ENCODE measurements at regions not wholly inside any gene's neighbourhood (a gene's known extent, or its start where the extent isn't known, plus 50 kb on each side); places are given as distances from the start of the nearest gene placed in this dataset.

DNA sequence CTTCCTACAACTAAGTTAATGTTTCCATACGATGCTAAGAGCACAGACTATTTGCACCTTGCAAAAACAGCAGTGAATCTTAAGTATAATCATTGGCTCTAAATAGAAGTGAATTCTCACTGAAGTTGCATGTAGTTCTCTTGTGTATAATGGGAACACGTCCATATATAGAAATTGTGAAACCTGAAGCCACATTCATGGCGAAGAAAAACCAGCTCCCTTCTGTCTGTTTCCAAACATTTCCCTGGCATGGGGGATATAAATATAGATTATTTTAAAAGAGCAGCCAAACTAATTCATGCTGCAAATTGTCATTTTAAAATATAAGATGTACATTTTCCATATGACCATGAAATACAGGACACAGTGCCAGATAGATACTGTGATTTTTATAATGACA, 71.1 kb downstream of the TRAM1L1 start:
- no peak for DNase-seq (ENCODE audit: low read depth)

DNA sequence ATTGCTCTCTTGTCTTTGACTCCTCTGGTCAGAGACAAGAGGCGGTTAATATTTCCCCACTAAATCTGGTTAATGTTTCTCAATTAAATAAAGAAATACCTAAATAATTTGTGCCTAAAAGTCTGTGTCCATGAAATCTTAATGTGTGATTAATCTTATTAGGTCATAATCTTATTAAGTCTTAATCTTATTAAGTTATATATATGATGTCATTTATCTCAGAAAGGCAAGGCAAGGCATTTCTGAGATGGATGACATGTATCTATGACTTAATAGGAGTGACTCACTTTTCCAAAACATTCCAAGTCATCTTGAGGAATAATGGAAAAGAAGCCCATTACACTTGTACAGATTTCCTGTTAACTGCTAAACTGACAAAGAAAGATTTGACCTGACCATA, 74.7 kb downstream of the TRAM1L1 start:
- DNase-seq (ENCODE audit: low read depth) = peak; percentile 32

DNA sequence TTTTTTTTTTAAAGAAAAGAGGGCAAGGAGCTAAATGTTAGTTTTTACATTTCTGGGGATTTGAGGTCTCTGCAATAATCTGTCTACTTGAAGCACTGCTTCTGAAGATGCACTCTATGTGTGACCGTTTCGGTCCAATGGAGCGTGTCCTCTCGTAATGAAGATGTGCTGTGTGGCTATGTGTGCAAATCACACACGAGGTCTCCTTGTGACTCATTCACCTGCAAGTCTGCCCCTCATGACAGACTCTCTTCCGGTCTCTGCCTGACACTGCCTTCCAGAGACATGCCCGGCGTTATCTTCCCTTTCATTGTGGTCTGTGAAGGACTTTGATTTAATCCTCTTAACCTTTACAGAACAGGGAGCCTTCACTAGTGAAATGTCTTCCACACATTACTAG, 84.3 kb downstream of the TRAM1L1 start:
- no peak for DNase-seq (ENCODE audit: low read depth)

DNA sequence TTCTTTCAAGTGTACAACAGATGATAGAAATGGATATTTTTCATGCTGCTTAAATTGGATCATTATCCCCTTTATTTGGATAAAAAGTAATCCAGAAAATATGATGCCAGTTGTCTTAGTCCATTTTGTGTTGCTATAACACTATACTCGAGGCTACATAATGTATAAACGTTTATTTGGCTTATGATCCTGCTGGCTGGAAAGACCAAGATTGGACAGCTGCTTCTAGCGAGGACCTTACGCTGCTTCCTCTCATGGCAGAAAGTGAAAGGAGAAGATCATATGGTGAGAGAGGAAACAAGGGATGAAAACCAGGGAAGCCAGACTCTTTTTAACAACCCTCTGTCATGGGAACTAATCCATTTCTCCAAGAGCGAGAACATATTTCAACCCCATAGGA, 102.7 kb downstream of the TRAM1L1 start:
- no peak for DNase-seq (ENCODE audit: low read depth)

DNA sequence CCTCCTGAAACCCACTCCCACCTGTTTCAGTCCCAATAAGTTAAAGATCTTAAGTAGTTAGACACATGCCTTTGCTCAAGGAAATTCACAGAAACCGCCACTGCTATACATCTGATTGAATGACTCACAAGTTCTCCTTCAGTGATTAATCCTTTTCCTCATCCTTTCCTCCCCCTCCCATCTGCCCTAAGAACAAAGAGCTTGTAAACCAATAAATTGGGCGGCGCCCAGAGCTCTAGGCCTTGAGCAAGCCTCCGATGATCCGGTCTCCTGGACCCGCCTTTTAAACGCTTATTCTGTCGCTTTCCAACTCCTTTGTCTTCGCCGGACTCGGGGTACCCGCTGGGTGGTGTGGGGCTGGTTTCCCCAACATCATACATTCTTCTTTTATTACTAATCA, 104.9 kb downstream of the TRAM1L1 start:
- DNase-seq (ENCODE audit: low read depth) = peak; percentile 82

DNA sequence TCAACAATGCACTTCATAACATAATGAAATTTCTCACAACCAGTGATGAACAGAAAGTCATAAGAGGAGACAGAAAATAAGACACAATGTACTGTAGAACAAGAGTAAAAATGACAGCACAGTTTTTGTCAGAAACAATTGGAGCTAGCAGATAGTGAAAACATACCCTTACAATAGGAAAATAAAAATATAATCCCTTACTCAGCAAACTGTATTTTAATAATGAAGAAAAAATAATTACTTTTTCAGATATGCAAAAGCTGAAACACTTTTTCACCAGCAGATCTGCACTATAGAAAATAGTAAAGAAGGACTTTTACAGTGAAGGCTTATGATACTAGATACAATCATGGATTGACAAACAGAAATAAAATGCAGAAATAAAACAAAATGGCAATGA, 126.3 kb downstream of the TRAM1L1 start:
- no peak for DNase-seq (ENCODE audit: low read depth)

DNA sequence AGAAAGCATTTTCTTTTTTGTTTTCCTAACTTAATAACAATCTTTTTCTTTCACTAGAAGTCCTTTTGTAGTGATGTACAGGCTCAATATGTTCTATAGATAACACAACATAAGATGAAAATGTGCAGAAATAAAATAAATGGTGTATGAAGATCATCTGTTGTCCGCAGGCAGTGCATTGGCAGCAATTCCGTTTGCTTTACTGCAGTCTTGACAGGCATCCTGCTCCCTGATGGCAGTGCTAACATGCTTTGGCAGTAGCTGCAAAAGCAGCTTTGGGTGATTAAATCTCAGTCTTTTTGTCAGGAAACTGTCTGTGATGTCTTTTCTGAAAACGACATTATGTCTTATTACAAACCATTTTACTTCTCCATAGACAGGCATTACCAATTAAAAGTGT, 131.4 kb downstream of the TRAM1L1 start:
- DNase-seq (ENCODE audit: low read depth) = no peak

DNA sequence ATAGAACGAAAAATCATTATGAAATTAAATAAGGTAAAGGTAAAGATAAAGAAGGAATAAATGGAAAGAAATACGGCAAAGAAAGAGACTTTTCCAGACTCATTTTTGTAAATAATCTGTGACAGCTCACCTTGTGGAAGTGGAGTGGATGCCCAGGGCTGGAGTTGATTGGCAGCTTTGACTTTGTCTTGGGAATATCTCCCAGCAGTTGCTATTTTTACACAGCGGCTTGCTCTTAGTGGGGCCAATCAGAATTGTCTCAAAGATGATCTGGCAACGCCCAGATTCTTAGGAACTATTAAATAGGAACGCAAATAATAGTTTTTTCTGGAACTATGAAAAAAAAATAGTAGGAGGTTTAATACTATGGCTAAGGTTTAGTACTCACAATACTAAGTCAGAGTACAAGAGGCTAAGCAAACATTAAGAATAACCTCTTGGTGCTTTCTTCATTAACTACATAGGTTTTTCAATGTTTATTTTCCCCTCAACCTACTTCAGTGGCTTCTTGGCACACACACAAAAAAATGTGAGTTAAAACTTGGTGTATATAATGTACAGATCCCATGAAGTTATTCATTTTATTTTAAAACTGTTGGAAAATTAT, 132.7 kb downstream of the TRAM1L1 start:
- DNase-seq (ENCODE audit: low read depth) = no peak

DNA sequence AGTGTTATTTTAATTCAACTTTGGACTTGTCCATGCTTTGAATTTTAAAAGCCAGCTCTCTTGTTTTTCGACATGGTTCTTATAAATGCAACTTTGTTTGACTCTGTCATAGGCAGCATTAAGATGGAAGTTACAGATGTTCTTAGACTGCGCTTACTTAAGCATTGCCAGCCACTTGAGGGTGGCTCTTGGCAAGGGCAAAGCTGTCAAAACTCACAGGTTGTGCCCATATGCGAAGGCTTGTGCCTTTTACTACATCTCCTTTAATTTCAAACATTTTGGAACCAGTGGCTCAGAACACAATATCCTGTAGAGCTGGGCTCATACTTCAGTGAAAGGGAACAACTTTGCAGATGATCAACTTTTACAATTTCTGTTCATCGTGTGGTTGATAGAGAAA, 135.5 kb downstream of the TRAM1L1 start:
- no peak for DNase-seq (ENCODE audit: low read depth)

DNA sequence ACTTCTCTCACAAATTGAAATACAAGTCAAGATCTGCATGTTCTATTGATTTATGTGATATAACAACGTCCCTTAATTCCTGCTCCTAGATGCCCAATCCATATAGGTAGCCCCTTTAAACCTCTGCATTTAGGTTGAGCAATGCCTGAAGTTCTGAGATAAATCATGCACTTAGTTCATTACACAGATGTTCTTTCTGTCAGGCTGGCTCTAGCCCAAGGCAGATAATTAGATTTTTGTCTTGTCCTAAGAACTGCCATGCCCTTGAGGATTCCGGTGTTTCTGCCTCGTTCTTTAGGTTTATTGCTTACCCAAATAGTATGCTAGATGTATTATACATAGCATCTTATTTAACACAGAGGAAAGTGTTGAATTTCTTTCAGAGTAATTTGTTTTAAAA, 143.1 kb downstream of the TRAM1L1 start:
- no peak for DNase-seq (ENCODE audit: low read depth)

DNA sequence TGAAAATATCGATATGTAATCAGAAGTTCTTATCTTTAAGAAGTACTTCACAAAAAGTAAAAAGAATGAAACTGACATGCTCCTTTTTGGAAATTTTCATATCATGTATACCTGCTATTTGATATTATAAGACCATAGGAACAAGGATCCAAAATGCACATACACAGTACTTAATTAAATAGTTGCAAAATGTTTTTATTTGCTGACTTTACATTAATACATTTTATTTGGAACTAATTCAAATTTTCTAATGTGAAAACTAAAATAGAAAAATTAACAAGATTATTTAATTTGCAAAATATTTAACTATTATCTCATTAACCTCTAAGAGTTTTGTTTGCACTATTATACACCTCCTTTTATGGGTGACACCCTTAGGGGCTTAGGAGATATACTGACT, 155.0 kb downstream of the TRAM1L1 start:
- no peak for DNase-seq (ENCODE audit: low read depth)

DNA sequence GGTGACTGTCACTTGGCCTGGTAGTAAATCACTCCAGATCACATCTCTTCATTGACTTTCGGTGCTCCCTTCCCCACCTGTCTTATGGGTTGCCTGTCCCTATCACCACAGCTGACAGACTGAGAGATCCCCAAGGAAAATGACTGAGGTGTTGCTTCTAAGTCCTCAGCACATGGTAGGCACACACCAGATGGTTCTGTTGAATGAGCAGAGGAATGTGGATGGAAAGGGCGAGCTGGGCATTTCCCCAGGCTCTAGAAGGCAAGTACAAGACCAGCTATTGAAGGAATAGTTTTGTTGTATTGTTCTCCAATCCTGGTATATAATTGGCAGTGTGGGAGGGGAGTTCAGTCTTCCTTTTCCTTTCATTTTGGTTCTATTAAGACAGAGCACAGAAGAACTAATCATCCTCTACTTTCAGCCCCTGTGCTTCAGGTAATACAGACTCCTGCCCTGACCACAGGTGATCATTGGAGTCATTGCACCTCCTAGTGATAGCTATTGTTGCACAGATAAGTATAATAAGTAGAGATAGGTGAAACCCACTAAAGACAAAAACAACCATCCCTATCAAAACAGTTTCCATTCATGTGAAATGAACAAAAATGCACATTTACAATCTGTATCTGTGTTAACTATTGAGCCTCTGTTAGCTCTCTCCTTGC, 158.6 kb downstream of the TRAM1L1 start:
- no peak for DNase-seq (ENCODE audit: low read depth)

DNA sequence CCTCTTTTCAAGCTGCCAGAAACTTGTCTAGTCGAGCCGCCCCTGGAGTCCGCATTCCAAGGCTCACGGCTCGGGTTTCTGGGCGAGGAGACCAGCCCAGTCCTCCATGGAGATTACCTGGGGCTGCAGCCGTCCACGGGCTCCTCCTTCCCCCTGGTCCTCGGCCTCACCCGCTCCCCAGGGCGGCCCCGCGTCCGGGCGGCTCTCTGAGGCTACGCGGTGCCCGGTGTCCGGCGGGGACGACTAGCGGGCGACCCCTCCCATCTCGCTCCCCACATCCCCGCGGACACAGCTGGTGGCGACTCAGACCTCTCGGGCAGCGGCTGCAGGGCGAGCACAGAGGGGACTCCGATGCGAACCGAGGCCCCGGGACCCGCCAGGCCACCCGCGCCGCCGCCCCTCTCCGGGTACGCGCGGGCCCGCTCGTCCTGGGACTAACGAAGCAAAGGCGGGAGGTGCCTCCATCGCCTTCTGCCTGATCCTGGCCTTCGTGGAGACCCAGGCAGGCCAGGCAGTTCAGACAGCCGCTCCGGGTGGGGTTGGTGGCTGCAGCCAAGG, 159.4 kb downstream of the TRAM1L1 start:
- DNase-seq (ENCODE audit: low read depth) = no peak

DNA sequence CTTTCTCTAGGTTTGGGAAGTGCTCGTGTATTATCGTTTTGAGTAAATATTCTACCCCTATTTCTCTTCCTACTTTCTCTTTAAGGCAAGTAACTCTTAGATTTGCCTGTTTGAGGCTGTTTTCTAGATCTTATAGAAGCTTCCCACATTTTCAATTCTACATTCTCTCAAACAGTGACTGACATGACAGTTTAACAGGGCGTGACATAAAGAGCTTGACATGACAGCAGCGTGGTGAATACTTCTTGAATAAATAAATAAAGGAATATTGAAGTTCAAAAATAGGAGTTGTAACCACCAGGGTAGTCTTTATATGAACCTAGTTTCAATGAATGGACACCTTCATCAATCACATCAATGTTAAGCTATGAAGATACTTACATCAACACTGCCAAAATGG, 162.0 kb downstream of the TRAM1L1 start:
- DNase-seq (ENCODE audit: low read depth) = no peak

DNA sequence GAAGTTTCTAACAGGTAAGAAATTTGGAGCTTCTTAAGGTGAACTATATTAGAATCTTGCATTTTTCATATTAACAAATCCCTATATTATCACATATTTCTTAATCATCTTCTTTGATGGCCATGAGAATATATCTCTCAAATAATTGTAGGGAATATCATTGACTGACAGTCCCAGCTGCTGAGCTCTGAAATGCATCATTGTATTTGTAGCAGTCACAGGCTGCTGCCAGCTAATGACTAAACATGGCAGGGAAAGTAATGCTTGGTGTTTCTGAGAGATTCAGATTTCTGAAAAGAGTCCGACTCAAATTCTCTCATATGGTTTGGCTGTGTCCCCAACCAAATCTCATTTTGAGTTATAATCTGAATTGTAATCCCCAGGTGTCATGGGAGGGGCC, 171.9 kb downstream of the TRAM1L1 start:
- no peak for DNase-seq (ENCODE audit: low read depth)

DNA sequence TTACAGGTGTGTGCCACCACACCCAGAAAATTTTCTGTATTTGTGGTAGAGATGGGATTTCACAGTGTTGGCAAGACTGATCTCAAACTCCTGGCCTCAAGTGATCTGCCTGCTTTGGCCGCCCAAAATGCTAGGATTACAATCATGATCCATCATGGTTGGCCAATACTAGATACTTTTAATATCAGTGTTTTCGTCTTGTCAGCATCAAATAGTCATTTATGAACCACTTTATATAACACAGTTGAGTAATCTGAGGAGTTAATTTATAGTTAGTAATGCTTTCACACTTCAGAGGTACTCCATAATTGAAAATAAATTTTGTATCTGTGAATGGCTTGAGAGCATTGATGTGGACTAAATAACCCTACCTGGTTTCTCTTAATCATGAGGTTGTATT, 178.6 kb downstream of the TRAM1L1 start:
- no peak for DNase-seq (ENCODE audit: low read depth)

DNA sequence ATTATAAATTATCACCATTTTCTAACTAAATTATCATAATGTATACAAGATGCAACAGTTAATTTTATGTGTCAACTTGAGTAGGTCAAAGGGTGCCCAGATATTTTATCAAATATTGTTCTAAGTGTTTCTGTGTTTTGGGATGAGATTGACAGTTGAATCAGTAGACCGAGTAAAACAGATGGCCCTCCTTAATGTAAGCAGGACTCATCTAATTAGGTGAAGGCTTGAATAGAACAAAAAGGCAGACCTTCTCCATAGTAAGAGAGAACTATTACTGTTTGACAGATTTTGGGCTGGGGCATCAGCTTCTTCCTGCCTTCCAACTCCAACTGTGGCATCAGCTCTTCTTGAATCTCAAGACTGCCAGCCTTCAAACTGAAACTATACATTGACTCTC, 185.8 kb downstream of the TRAM1L1 start:
- DNase-seq (ENCODE audit: low read depth) = no peak

DNA sequence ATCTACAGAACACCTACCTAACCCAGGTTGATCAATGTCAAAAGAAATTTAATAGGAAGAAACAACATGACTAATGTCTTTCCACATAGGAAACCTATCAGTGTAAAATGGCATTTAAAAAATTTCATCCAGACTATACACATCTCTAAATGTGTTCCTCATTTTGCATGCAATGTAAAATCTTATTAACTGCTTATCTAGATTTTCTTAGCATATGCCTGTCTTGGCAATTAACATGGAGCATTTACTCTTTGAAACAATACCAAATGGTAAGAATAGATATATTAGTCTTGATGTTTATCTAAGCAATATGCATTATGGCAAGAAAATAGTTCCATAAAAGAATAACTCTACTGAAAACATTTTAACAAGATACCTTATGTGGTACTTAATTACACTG, 199.8 kb downstream of the TRAM1L1 start:
- no peak for DNase-seq (ENCODE audit: low read depth)

DNA sequence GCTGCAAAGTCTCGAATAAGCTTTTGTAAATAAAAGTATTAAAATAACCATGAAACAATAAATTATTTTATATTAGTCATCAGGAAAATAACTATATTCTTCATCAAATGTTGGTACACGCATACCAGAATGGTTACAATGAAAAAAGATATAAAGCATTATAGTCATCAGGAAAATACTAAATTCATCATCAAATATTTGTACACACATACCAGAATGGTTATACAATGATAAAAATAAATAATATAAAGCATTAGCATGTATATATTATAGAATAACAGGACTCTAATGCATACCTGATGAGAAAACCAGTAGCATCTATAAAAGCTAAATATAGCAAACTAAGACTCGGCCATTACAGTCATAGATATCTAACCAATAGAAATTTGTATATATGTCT, 202.9 kb downstream of the TRAM1L1 start:
- no peak for DNase-seq (ENCODE audit: low read depth)

DNA sequence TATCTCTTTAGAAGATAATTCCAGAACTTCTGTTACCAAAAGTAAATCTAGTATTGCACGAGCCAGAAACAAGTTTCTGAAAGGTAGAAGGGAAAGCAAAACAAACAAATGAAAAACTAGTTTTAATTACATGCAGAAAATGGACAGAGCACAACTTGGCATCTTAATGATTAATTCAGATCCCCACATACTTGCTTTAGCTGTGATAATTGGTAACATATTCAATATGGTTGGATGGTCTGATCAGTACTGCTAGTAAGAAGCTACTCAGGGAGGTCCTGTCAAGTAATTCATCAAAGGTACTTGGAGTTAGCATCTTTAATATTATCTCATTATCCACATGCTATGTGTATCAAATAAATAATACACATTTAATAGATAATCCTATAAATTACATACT, 204.3 kb downstream of the TRAM1L1 start:
- no peak for DNase-seq (ENCODE audit: low read depth)

DNA sequence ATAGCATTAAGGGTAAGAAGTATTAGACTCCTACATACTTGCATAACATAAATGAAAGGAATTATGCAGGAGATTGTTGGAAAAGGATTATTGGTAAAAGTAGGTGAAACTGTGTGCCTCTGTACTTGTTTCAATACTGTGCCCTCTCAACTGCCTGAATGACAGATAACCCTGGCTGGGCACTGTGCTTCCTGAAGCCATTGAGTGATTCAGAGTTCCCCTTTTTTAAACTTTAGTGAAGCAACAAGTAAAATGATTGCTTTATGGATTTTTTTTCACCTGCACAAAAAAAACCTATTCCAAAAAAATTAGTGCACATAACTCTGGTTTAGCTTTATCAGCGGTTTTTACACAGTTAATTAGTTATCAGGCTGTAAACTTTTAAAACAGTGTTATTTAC, 204.8 kb downstream of the TRAM1L1 start:
- no peak for DNase-seq (ENCODE audit: low read depth)

DNA sequence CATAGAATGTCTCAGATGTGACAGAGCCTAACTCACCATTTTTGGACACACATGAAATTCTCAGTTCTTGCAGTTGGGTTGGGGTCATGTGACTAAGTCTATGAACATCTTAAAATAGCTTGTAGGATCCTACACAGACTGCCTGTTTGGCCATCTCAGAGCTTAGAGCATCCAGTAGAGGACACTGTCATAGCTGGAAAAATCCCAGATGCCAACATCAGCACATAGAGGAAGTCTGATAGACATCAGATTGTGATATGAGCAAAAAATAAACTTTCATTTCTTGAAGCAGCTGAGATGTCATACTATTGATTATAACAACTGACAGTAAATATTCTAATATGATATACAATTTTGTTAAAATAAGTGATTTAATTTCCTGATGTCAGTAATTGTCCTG, 207.1 kb downstream of the TRAM1L1 start:
- DNase-seq (ENCODE audit: low read depth) = no peak

DNA sequence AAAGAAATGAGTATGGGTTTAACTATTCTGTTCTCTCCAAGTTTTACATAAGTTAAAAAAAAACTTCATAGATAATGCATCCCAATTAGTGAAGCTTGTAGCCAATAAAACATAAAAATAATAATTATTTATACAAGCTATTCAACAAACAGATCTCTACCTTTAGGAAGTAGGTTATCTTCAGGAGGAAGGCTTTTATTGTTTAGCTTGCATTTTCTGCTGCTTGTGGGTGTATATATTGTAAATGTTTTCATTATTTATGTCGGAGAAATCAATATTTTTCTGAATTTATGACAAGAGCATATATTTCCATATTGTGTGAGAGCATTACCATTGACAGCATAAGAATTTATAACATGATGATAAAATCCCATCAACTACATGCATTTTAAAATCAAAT, 208.3 kb downstream of the TRAM1L1 start:
- no peak for DNase-seq (ENCODE audit: low read depth)
